Epithelial cell of esophagus (primary cell): ENCODE measurements at regions not wholly inside any gene's neighbourhood (a gene's known extent, or its start where the extent isn't known, plus 50 kb on each side); places are given as distances from the start of the nearest gene placed in this dataset.
"Not testable (repeated sequence)": the region's sequence is repeated elsewhere in the genome, so short reads cannot be mapped to it uniquely, and the experiment has no call there.

ENCODE experiments used
- DNase-seq: peaks from one replicate; pipeline ENCODE4 v3.0.0; 2010; ENCODE audit warnings: low read depth
- H3K4me3 ChIP-seq: 2 replicates; pipeline ENCODE4 v1.5.1; 2011; ENCODE audit warnings: mild to moderate bottlenecking, low read length, control low read depth
- CTCF ChIP-seq: IDR thresholded peaks from 2 replicates; pipeline ENCODE4 v1.5.1; 2011; ENCODE audit warnings: low read depth, mild to moderate bottlenecking, low read length, control low read depth, inconsistent platforms; ENCODE audit not compliant: insufficient read depth; ENCODE audit errors: missing control alignments

- DNase-seq: no peak
- no peak overlapping the region for H3K4me3 ChIP-seq
- no peak for TF ChIP-seq CTCF
Observed at GRCh38 chr13:80821466-80821865, 480.5 kb upstream of the SPRY2 start.

- no peak for DNase-seq
- H3K4me3 ChIP-seq: no peak overlapping the region
Observed at GRCh38 chr13:80817979-80818378, 477.1 kb upstream of the SPRY2 start.

GRCh38 chr13:80814541-80814940 lies 473.6 kb upstream of the SPRY2 start:
- no peak overlapping the region for H3K4me3 ChIP-seq
- TF ChIP-seq CTCF: no peak
- no peak for DNase-seq

More at GRCh38 chr13:80817979-80818378, 477.1 kb upstream of the SPRY2 start:
- TF ChIP-seq CTCF: no peak

GRCh38 chr13:80810294-80810693 lies 469.4 kb upstream of the SPRY2 start:
- H3K4me3 ChIP-seq, DNase-seq: not testable (repeated sequence)

GRCh38 chr13:80802946-80803345 lies 462.0 kb upstream of the SPRY2 start:
- no peak overlapping the region for H3K4me3 ChIP-seq
- TF ChIP-seq CTCF: no peak
- no peak for DNase-seq

- TF ChIP-seq CTCF: no peak
- no peak for DNase-seq
- no peak overlapping the region for H3K4me3 ChIP-seq
Observed at GRCh38 chr13:80798576-80799133, 457.7 kb upstream of the SPRY2 start.

GRCh38 chr13:80787604-80788003 lies 446.7 kb upstream of the SPRY2 start:
- no peak for TF ChIP-seq CTCF
- H3K4me3 ChIP-seq: no peak overlapping the region

More at GRCh38 chr13:80787604-80788003, 446.7 kb upstream of the SPRY2 start:
- DNase-seq: no peak
